LHCN-M2 (cell line): ENCODE measurements at regions not wholly inside any gene's neighbourhood (a gene's known extent, or its start where the extent isn't known, plus 50 kb on each side); places are given as distances from the start of the nearest gene placed in this dataset.

Source experiments
- DNase-seq: peaks from one replicate; pipeline ENCODE4 v3.0.0-alpha.2; 2012; ENCODE audit warnings: low read depth

GRCh38 chr1:56418151-56418631, 161.2 kb downstream of the PLPP3 start:
- DNase-seq: no peak

- no peak for DNase-seq
These were observed 161.7 kb downstream of the PLPP3 start for GRCh38 chr1:56417646-56418045.

GRCh38 chr1:56416495-56416894, 162.9 kb downstream of the PLPP3 start:
- DNase-seq: peak; percentile 5

- DNase-seq: no peak
These were observed 163.6 kb downstream of the PLPP3 start for GRCh38 chr1:56415720-56416119.

- DNase-seq: no peak
These were observed 164.1 kb downstream of the PLPP3 start for GRCh38 chr1:56415258-56415657.

GRCh38 chr1:56414728-56415224, 164.6 kb downstream of the PLPP3 start:
- DNase-seq: peak; percentile 59

- DNase-seq: peak; percentile 25
These were observed 165.6 kb downstream of the PLPP3 start for GRCh38 chr1:56413671-56414199.

GRCh38 chr1:56411484-56412180, 167.7 kb downstream of the PLPP3 start:
- no peak for DNase-seq

GRCh38 chr1:56411021-56411420, 168.3 kb downstream of the PLPP3 start:
- no peak for DNase-seq

- no peak for DNase-seq
These were observed 169.0 kb downstream of the PLPP3 start for GRCh38 chr1:56410405-56410804.

- DNase-seq: no peak
These were observed 170.2 kb downstream of the PLPP3 start for GRCh38 chr1:56409112-56409691.

GRCh38 chr1:56406821-56407220, 172.5 kb downstream of the PLPP3 start:
- no peak for DNase-seq

GRCh38 chr1:56404561-56405030, 174.8 kb downstream of the PLPP3 start:
- no peak for DNase-seq

- DNase-seq: no peak
These were observed 175.3 kb downstream of the PLPP3 start for GRCh38 chr1:56404066-56404465.

GRCh38 chr1:56403321-56403720, 176.0 kb downstream of the PLPP3 start:
- no peak for DNase-seq

GRCh38 chr1:56401191-56401590, 178.2 kb downstream of the PLPP3 start:
- no peak for DNase-seq

- no peak for DNase-seq
These were observed 178.8 kb downstream of the PLPP3 start for GRCh38 chr1:56400526-56400925.

GRCh38 chr1:56399795-56400194, 179.6 kb downstream of the PLPP3 start:
- DNase-seq: no peak

GRCh38 chr1:56399326-56399725, 180.0 kb downstream of the PLPP3 start:
- no peak for DNase-seq

- DNase-seq: peak; percentile 57
These were observed 181.5 kb downstream of the PLPP3 start for GRCh38 chr1:56397811-56398231.

GRCh38 chr1:56397409-56397808, 182.0 kb downstream of the PLPP3 start:
- no peak for DNase-seq

- no peak for DNase-seq
These were observed 182.8 kb downstream of the PLPP3 start for GRCh38 chr1:56396581-56396980.

GRCh38 chr1:56395776-56396175, 183.6 kb downstream of the PLPP3 start:
- DNase-seq: no peak
